HG03432 (cell line): ENCODE measurements at regions not wholly inside any gene's neighbourhood (a gene's known extent, or its start where the extent isn't known, plus 50 kb on each side); places are given as distances from the start of the nearest gene placed in this dataset.

Experiments used
- ATAC-seq: cut with Tn5 transposase; IDR thresholded peaks from one replicate; pipeline ENCODE4 v1.9.1; 2021; ENCODE audit warnings: mild to moderate bottlenecking, moderate library complexity; ENCODE audit not compliant: unreplicated experiment

DNA sequence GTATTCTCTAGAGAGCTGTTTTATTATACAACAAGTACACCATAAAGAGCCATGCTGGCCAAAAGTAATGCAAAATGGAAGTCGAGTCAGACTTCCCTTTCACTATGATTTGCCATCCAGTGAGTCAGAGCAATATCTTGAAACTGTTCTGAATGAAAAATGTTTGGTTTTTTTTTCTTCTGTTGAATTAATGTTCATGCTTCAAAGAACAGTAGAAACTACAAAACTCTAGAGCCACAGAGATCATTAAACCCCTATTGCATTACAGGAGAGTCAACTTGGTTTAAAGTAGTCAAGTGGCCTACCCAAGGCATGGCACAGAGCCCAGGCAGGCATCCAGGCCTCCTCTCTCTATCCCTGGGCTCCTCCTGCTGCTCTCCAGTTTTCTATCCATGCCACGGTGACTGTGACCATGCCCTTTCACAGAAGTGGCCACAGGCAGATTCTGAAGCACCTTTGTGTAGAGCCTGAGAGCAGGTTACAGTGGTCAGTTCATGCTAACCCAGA is 358.9 kb downstream of the DEPDC1B start:
- peak; percentile 79 for ATAC-seq

DNA sequence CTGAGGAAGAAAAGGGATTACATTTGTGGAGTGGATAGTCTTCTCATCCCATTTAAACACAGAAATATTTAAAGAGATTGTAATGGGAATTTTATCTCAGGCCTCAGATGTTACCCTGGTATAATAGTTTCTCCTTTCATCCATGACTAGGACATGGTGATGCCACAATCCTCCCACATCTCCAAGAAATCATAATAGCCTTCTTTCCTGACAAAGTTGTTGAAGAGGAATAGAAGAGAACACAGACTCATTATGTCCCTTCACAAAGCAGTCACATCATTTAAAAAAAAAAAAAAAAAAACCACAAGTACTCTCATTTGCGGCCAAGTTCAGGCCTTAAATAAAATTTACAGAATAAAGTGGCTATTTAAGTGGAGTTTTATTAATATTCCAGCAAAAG is 359.6 kb downstream of the DEPDC1B start:
- no peak for ATAC-seq

GRCh38 chr5:60339691-60340201 is 360.2 kb downstream of the DEPDC1B start:
- no peak for ATAC-seq

- no peak for ATAC-seq
These were observed 361.1 kb downstream of the DEPDC1B start for GRCh38 chr5:60338846-60339245.

- no peak for ATAC-seq
These were observed 363.5 kb downstream of the DEPDC1B start for GRCh38 chr5:60336491-60336890.

DNA sequence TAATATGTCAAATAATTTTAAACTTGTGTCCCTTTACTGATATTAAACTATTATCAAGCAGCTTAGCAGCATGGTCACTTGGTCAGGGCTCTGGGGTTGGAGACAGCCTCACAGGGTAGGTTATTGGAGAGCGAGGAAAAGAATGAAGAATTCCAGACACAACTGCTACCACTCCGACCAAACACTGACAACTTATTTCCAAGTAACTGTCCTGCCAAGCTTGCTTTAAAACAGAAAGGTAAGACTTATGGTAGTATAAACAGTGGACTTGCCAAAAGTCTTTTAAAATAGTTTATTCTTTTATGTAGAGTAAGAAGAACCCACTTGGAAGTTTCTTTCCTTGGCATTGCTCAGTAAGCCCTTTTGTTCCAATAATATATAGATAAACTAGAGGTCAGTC is 364.1 kb downstream of the DEPDC1B start:
- ATAC-seq = no peak

- ATAC-seq = no peak
These were observed 365.7 kb downstream of the DEPDC1B start for GRCh38 chr5:60334281-60334713.

- ATAC-seq = peak; percentile 40
These were observed 366.9 kb downstream of the DEPDC1B start for GRCh38 chr5:60333005-60333571.

GRCh38 chr5:60332244-60333004 is 367.5 kb downstream of the DEPDC1B start:
- peak; percentile 87 for ATAC-seq

DNA sequence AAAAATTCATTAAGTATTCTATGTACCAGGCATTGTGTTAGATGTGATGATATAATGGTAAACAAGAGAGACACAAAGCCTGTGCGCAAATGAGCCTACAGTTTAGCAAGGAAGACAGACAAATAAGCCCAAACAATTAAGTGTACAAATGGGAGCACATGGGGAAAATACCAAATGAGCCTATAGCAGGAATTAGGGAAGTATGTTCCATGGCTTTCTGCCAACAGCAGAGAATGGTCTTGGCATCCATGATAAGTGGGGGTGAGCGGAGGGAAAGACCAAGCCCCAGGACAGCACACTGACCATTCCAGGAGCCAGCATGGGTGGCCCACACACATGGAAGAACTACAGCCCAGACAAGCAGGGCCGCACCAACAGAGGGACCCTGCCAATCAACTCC is 369.7 kb downstream of the DEPDC1B start:
- ATAC-seq = no peak

DNA sequence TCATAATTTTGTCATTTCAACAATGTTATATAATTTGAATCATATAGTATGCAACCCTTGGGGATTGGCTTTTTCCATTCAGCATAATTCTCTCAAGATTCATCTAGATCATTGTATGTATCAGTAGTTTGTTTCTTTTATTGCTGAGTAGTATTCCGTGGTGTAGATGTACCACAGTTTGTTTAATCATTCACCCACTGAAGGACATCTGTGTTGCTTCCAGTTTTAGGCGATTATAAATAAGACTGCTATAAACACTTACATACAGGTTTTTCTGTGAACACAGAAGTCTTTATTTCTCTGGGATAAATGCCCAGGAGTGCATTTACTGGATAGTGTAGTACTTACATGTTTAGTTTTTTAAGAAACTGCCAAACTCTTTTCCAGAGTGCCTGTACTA is 374.1 kb downstream of the DEPDC1B start:
- ATAC-seq = no peak

DNA sequence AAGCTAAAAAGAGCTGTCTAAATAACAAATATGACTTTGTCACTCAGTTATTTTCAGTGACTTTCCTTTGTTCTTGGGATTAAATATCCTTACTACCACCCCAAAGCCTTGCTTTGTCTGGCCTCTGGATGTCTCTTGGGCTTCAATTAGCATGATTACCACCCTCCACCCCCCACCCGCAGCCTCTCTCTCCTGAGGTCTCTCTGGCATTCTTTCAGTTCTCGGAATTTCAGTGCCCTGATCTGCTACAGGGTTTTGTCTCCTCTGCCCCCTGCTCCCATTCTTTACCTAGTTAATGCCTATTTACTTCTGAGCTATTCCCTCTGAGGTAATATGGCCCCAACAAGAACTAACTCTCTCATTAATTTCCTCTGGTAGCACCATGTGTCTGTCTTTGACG is 376.4 kb downstream of the DEPDC1B start:
- no peak for ATAC-seq

- ATAC-seq = no peak
These were observed 387.9 kb downstream of the DEPDC1B start for GRCh38 chr5:60312098-60312497.

DNA sequence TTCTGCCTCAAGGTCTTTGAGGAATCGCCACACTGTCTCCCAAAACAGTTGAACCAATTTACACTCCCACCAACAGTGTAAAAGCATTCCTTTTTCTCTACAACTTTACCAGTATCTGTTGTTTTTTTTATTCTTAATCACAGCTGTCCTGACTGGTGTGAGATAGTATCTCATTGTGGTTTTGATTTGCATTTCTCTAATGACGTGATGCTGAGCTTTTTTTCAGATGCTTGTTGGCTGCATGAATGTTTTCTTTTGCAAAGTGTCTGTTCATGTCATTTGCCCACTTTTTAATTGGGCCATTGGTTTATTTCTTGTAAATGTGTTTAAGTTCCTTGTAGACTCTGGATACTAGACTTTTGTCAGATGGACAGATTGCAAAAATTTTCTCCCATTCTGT is 400.0 kb downstream of the DEPDC1B start:
- no peak for ATAC-seq

DNA sequence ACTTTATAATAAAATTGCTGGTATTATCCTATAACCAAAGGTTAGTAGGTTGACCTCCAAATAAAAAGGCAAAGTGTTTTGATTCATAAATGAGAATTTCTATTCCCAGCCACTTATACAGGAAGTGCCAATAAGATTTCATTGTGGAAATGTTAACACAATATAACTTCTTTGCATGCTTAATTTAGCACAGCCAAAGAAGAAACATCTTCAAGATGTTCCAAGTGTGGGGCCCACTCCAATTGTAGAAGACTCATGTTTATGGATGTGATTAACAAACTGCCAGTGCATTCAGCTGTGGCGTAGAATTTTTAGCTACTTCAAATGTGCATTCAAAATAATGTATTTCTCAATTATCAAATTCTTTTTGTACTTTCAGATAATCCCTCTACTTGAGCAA is 402.3 kb downstream of the DEPDC1B start:
- no peak for ATAC-seq

- peak; percentile 69 for ATAC-seq
These were observed 401.9 kb upstream of the PDE4D start for GRCh38 chr5:60295423-60295822.

- no peak for ATAC-seq
These were observed 400.0 kb upstream of the PDE4D start for GRCh38 chr5:60293518-60293917.

GRCh38 chr5:60287174-60287771 is 393.7 kb upstream of the PDE4D start:
- ATAC-seq = peak; percentile 82

- ATAC-seq = no peak
These were observed 392.4 kb upstream of the PDE4D start for GRCh38 chr5:60285910-60286309.

- no peak for ATAC-seq
These were observed 387.4 kb upstream of the PDE4D start for GRCh38 chr5:60280943-60281342.

- ATAC-seq = no peak
These were observed 384.4 kb upstream of the PDE4D start for GRCh38 chr5:60277941-60278340.

- ATAC-seq = no peak
These were observed 381.2 kb upstream of the PDE4D start for GRCh38 chr5:60274747-60275146.
